Myocyte (in vitro differentiated cells): ENCODE measurements at regions not wholly inside any gene's neighbourhood (a gene's known extent, or its start where the extent isn't known, plus 50 kb on each side); places are given as distances from the start of the nearest gene placed in this dataset.
A peak's percentile ranks its signal among the peaks of the same experiment; 100 is the strongest.
"Not testable (repeated sequence)": the region's sequence is repeated elsewhere in the genome, so short reads cannot be mapped to it uniquely, and the experiment has no call there.

ENCODE experiments used
- DNase-seq: peaks from one replicate; pipeline ENCODE4 v3.0.0-alpha.2; 2012; ENCODE audit warnings: low read depth

DNA sequence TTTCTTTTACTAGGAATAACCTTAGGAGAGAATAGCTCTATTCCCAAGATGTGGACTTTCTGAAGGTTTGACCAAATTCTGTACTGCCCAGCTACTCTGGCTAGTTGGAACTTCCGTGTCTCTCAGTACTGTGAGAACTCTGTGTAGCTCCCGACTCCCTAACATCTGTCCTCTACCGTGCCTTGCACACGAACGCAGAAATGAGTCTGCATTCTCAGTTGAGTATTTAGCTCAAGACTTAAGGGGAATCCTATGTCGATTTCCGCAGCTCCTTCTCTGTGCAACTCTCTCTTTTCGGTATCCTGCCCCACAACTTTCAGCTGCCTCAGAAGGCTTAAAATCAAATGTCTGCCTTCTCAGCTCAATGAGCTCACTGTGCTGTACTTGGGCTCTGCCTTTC, 86.7 kb upstream of the EPHB3 start:
- no peak for DNase-seq

DNA sequence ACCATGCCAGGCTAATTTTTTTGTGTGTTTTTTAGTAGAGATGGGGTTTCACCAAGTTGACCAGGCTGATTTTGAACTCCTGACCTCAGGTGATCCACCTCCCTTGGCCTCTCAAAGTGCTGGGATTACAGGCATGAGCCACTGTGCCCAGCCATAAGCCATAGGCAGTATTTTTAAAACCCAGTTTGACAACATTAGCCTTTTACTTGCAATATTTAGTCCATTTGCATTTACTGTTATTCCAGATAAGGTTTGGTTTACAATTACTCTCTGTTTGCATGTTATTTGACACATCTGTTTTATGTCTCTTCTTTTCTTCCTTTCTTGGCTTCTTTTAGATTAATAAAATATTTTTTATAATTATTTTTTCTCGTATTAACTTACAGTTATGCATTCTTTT, 83.6 kb upstream of the EPHB3 start:
- no peak for DNase-seq

DNA sequence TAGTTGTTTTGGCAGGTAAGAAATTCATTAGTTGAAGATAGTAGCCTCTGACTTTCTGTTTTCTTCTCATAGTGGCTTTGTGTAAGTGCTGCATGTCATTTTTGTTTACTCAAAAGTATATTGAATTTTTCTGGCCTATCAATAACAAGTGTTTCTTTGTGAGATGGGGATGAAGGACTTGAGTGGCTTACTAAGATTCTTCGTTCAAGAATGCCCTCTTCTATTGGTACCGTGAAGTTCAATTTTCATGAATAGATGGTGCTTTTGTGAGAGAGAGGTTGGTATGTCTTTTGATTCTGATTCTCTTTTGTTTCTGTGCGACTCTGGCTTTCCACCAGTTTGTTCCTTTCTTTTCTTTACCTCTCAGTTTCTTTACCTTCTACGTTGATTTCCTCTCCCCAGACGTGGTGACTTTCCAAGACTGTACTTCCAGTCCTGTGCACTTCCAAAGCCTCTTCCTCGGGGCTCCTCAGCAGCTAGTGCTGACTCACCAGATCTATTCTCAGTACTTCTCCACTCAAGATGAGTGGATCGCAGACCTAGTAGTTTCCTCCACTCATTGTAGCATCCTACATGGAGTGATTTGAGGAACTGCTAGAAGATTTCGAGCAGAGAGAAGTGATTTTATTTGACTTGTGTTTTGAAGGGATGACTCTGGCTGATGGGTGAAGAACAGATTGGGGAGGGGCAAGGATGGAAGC, 82.0 kb upstream of the EPHB3 start:
- DNase-seq: no peak

DNA sequence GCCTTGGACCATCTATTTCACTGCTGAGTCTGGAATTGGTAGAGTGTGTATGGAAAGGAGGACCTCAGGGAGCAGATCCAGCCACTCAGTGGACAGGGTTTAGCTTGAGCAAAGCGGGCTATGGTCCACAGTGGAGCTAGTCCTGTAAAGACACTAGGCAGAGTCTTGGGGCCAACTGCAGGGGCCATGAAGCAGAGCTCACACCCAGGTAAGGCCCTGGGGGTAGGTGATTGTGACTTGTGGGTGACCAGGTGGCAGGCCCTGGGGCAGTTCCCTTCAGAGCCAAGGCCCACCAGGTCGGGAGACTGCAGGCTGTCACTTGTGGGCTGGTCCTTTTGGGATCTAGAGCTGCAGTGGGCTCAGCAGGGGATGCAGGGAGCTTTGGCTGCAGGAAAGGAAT, 80.8 kb upstream of the EPHB3 start:
- no peak for DNase-seq

DNA sequence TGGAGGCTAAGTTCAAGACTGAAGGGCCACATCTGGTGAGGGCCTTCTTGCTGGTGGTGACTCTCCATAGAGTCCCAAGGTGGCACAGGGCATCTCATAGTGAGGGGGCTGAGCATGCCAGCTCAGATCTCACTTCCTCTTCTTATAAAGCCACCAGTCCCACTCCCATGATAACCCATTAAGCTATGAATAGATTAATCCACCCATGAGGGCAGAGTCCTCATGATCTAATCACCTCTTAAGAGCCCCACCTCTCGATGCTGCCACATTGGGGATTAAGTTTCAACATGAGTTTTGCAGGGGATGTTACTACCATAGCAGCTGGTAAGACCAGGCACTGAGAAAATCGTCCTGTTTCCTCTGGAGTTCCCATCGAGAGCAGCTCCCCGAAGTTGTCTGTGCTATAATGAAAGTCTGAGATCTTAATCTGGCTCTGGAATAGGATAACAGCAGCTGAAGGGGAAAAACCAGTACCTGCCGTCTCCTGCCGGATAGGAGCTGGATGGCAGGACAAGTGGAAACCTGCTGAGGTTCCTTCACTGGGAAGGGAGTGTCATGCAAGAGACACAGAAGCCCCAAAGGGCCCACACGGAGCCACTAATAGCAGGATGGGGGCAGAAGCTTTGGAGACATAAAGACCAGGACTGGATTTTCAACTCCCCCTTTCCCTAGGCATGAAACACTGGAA, 79.5 kb upstream of the EPHB3 start:
- no peak for DNase-seq

DNA sequence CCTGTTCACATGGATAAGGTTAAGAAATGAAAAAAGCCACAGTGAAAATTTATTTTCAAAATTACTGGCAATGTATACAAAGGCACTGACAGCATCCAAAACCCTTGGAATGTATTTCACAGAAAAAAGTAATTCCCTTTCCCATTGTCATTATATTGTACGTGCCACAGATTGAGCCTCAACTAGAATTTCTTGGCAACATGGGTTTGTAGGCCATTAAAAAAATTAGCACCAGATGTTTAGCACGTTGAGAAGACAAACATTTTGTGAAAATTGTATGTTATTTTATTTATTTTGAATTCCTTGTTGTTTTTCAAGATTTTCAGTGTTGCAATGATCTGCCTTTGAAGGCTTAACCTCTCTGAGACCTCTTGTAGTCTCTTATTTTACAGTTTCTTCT, 76.3 kb upstream of the EPHB3 start:
- no peak for DNase-seq

DNA sequence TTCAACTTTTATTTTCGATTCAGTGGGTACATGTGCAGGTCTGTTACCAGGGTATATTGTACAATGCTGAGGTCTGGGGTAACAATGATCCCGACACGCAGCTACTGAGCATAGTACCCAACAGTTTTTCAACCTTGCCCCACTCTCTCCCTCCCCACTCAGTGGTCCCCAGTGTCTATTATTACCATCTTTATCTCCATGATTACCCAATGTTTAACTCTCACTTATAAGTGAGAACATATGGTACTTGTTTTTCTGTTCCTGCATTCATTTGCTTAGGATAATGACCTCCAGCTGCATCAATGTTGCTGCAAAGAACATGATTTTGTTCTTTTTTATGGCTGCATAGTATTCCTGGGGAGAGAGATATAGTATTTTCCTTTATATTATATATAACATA, 75.7 kb upstream of the EPHB3 start:
- no peak for DNase-seq

DNA sequence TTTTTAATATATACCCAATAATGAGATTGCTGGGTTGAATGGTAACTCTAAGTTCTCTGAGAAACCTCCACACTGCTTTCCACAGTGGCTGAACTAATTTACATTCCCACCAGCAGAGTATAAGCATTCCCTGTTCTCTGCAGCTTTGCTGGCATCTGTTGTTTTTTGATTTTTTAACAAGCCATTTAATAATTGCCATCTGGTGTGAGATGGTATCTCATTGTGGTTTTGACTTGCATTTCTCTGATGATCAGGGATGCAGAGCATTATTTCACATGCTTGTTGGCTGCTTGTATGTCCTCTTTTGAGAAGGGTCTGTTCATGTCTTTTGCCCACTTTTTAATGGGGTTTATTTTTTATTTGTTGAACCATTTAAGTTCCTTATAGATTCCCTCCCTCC, 75.0 kb upstream of the EPHB3 start:
- no peak for DNase-seq

DNA sequence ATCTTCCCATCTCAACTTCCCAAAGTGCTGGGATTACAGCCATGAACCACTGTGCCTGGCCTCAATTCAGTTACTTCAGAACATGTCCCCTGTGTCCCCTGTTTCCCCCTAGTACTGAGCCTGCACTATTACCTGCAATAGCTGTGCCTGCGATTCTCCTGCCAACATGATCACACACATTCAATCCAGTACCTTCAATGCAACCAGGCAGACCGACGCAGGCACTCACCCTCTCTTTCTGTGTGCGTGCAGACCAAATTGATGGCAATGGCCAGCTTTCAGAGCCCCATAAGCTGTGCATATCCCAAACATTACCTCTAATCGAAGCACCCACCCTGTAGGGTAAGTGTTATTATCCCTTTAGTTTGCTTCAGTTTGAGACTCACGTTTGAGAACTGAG, 73.0 kb upstream of the EPHB3 start:
- no peak for DNase-seq

DNA sequence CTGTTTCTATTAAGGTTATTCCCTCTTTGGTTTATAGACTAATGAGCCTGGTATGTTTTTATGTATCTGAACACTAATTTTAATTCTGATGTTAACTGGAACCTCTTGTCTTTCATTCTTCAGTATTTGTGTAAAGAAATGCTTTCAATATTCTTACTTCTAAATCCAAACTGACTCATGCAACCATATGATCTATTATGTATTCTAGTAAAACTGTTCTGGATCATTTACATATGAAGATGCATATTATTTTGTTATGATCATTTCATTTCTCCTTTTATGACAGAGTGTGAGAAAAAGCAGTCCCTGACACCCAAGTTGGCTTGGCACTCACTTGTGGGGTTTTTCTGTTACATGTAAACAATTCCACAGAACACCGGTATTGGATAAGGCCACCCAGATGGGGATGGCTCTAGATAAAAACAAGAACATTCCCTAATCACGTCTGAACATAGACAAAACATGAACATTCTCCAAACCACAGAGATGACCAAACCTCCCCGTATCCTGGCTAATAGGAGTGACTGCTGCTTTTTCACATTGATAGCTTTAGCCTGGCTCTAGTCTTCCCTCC, 72.2 kb upstream of the EPHB3 start:
- no peak for DNase-seq

DNA sequence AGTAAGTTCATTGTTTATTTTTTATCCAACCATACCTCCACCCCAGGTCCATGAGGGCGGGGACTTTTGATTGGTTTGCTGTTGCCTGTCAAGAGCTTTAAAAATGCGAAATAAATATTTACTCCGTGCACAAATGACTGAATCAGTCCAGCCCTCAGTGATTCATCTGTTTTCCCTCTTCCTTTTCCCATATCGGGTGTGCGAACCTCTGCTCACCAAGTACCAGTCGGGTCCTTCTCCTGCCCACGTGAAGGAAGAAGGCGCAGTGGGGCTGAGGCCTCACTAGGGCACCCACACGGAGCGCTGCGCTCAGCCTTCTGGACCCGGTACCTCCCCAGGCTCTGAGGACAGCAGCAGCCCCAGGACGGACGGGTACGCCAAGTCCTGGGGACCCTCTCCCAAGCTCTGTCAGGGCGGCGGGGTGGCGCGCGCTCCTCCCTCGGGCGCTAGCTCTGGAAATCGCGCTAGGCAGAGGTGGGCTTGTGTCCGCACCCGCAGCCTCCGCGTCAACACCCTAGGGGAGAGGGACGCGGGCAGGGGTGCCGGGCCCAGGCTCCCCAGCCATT, 70.5 kb upstream of the EPHB3 start:
- no peak for DNase-seq

DNA sequence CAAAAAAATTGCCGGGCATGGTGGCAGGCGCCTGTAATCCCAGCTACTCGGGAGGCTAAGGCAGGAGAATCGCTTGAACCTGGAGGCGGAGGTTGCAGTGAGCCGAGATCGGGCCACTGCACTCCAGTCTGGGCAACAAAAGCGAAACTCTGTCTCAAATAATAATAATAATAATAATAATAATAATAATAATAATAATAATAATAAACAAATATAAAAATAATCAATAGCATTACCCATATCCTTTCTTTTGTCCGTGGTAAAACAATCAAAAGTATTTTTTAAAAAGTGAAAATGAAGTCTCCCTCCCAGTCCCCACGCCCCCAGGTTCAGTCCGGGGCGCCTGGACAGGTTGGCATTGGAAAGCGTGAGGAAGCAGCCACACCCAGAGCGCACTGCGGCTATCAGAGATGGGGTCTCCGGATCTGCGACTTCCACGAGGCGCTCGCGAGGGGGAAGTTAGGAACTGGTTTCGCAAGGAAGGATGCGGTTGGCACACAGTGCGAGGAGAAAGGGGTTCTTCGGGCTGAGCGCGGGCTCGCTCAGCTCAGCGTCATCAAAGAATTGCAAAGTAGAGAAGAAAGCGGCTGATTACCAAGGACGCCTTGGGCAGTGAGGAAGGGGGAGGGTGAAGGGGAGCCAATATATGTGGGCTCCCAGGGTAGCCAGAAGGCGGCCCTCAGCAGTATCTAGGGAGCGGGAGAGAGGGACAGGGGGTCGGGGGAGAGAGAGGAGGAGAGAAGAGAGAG, 69.5 kb upstream of the EPHB3 start:
- DNase-seq: no peak

DNA sequence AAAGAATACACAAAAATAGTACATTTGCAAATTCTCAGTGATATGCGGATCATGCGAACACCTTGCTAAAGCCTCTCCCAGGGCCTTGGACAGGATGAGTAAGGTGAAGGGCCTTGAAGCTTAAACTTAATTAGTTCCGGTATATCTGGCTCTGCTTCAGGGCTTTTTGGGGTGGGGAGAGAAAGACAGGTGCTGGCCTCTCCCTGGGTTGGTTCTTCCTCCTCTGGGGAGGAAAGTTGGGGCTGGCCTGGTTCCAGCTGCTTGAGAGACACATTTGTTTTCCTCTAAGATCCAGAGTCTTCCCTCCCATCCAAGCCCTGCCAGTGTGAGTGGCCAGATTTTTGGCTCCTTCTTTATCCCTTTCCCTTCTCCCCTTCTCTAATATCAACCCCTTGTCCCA, 64.7 kb upstream of the EPHB3 start:
- peak; percentile 23 for DNase-seq

DNA sequence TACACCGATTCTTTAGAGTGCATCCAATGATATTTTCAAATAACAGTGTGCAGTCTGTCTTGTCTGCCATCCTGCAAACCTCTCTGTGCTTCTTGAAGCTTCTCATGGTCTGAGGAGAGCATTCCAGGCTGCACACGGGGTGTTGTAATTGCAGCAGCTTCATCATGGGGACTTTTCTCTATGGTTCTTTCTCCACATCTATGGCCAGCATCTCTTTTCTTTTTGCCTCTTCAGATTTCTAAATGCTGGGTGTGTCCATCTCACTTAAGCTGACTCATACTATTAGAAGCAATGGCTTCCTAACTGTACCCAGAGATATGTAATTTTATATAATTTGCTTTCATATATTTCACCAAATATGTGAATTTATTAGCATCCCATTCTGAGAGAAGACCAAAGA, 63.8 kb upstream of the EPHB3 start:
- DNase-seq: no peak

DNA sequence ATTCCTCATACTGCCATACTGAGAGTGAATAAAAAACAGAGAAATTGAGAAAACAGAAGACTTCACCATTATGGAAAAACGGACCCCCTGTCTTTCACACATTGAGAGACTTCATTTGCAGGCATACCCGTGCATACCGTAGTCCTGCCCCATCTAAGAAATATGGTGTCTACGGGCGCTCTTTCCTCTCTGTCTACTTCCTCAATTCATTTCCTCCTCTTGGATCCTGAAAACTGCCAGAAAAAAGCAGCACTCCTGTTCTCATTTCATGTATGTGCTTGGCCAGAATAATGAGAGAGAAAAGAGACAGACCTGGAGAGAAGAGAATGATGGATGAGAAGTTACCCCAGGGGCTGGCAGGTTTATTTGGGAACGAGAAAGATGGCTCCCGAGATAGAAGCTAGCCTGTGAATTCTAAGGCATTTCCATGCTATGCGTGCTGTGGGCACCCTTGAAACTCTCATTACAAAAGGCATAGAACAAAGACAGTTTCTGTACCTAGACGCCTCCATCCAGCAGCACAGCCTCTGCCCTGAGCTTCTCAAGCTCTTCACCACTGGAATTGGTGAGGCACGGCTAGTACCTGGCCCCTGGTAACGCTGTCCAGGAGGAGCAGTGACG, 62.5 kb upstream of the EPHB3 start:
- DNase-seq: no peak

DNA sequence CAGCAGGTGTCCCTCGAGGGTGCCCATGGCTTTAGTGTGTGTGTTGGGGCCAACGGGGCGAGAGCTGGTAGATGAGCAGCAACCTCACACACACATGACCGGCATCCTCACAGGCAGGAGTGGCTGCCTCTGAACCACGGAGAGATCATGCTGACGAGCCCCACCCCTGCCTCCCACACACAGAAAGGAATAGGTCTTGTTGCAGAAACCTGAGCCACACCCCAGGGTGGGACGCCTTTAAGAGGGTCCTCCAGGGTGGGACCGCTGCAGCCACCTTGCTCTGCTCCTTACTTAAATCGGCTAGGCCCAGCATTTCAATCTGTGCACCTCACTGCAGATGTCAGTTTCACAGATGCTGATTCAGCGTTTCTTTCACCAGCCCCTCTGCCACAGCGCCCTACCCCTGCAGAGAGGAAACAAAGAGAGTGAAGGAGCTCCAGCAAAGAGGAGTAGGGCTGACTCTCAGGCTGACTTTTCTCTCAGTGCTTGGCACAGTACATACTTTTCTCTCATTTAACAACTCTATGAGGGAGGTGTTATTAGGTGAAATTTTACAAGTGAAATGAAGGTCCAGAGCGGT, 61.2 kb upstream of the EPHB3 start:
- DNase-seq: no peak

DNA sequence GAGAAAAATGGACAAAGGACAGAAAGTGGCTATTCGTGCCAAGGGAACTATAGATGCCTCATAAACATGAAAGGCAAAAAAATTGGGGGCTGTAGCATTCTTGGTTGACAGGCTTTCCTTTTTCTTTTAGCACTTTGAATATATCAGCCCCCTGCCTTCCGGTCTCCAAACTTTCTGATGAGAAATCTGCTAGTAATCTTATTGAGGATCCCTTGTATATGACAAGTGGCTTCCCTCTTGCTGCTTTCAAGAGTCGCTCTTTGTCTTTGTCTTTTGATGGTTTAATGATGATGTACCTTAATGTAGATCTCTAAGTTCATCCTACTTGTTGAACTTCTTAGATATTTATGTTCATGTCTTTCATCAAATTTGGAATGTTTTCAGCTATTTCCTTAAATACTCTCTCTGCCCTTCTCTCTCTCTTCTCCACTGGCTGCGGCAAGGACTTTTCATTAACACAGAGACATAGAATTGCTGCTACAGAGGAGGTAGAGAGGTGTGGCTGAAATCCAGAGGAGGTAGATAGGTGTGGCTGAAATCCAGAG, 59.4 kb upstream of the EPHB3 start:
- no peak for DNase-seq

DNA sequence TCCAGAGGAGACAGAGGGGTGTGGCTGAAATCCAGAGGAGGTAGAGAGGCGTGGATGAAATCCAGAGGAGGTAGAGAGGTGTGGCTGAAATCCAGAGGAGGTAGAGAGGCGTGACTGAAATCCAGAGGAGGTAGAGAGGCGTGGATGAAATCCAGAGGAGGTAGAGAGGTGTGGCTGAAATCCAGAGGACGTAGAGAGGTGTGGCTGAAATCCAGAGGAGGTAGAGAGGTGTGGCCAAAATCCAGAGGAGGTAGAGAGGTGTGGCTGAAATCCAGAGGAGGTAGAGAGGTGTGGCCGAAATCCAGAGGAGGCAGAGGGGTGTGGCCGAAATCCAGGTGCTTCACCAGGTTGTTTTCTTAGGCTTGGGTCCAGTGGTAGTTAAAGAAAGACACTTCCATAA, 58.7 kb upstream of the EPHB3 start:
- not testable (repeated sequence) for DNase-seq

DNA sequence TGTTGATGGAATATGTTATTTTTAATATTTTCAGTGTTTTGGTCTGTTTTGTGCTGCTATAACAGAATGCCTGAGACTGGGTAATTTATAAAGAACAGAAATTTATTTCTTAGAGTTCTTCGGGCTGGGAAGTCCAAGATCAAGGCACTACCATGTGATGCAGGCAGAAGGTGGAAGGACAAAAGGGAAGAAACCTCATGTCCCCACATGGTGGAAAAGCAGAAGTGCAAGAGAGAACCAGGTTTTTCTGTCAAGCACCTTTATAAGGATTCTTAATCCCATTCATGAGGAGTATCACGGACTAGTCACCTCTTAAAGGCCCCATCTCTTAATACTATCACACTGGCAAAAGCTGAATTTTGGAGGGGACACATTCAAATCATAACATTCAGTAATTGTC, 57.9 kb upstream of the EPHB3 start:
- DNase-seq: no peak

DNA sequence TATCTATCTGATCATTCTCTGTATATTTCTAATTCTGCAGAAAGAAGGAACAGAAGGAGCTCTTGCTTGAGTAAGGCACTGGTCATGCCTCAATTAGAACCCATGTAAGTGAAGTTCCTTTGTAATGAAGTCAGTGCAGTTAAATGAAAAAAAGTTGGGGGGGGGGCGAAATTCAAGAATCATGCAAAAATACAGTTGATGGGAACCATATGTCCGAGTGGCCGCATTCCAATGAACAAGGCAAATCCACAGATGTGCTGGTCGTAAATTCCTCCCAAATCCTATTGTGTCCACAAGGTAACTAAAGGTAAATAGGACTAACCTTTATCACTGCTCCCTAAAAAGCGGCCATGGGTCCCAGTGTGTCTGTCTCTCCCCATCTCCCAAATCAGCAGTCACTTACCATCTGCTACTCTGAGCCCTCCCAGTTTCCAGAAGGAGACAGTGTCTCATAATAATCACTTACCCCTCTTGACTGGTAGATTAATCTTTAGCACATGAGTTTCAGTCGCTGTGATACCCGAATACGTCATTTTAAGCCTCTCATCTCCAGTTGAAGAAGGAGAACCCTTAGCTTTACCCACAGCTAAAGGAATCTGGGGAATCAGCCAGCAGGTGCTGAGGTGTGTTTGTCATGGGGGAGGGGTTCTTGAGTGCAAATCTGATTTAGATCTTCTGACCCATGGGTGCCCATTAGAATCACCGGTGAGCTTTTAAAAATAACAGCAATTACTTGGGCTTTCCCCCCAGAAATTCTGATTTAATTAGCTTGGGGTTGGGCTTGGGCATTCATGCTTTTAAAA, 56.3 kb upstream of the EPHB3 start:
- DNase-seq: no peak
